Stimulated activated CD4-positive, alpha-beta T cell treated with anti-CD3 and anti-CD28 coated beads, Interleukin-4, amount 100 ng/mL, for 4 hours (primary cell): ENCODE measurements at regions not wholly inside any gene's neighbourhood (a gene's known extent, or its start where the extent isn't known, plus 50 kb on each side); places are given as distances from the start of the nearest gene placed in this dataset.

Source experiments
- DNase-seq, 2 experiments: peaks; one replicate each; pipeline ENCODE4 v3.0.0-alpha.2; 2020

DNA sequence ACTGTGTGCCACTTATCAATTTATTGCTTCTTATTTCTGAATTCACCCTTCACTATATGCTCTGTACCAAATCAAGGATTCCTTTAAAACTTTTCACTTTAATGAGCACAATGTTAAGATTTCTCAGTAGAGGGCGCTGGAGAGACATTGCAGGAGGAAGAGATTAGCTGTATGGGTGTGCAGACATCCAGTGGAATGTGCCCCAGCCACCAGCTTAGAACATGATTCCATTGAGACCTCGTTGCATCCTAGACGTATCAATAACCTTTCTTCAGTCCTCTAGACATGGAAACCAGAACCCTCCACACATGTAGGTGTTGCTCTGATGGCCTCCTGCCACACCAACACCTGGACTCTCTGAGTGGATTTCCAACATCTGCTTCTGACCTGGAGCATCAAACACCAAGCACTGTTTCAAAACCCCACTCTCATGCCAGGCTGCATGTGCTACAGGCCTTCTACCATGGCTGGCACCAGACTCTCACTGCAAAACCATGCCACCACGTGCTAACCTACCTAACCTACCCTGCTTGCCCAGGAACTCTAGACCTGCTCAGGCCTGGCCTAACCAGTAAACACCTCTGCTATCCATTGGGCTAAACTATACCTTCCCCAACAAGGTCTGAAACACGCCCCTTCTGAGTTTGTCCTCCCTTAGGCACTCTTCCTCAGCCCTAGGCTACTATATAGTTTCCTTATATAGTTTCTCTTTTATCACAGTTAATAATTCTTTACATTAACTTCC lies 633.2 kb upstream of the PKDCC start:
- DNase-seq = no peak

DNA sequence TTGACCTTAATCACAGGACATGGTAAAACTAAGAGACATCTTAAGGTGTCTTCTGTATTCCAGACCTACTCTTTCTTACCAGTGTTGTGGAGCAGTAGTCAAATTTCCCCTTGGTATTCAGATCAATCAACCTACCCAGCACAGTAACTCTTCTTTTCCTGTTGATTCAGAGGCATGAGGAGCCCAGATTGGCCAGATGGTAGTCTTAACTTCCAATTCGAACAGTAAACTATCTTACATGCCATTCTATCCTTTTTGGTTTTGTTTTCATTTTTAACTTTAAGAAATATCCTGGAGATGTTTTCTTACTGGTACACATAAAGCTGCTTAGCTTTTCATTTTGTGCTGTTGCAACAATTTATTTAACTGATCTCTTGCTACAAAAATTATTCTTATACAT lies 630.3 kb upstream of the PKDCC start:
- no peak for DNase-seq

- DNase-seq = no peak
These were observed 627.6 kb upstream of the PKDCC start for GRCh38 chr2:41420219-41420618.

GRCh38 chr2:41420872-41421271 lies 626.9 kb upstream of the PKDCC start:
- no peak for DNase-seq

DNA sequence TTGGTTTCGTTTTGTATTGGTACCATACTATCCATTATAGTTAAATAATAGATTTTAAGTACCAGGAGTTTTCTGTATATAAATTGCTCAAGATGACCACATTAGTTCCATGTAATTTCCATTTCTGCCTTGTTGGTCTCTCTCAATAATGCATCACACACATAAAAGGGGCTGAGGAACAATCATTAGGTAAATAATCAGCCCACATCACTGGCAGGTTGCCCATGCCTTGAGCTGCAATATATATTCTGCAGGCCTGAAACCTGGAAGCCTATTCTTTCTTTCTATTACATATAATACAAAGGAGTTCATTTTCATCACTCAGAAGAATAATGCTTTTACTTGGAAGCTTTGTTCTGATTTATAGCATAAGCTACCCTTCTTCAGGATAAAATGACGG lies 616.1 kb upstream of the PKDCC start:
- DNase-seq = no peak

DNA sequence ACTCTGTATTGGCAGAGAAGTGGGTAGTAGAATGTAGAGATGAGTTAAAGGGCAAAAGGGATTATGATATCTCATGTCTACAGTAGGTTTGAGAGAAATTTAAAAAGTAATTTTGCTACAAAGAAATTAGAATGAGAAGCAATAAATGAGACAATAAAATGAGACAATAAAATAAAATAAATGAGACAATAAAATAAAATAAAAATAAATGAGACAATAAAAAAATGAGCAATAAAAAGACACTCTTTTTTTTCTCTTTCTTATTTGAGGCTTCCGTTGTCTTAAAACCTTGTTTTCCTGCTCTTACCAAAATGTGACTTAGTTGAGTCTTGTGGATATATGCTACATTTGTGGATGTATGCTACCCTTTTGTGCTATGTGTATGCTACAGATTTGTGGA lies 615.4 kb upstream of the PKDCC start:
- no peak for DNase-seq

DNA sequence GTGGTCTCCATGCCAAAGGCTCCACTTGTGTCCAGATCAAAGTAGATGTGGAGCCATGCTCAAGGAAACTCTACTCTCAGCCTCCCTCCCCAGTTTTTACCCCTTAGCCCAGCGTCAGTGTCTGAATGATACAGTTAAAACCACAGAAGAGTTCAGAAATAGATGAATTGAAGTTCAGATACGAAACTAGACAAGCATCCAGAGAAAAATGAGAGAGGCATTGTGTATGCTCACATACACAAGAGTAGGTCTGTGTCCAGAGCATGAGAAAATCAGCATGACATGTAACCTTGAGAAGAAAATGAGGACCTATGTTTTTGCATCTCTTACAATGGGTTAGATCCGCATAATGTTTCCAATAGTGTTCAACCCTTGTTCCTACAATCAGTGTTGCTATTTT lies 612.8 kb upstream of the PKDCC start:
- no peak for DNase-seq

DNA sequence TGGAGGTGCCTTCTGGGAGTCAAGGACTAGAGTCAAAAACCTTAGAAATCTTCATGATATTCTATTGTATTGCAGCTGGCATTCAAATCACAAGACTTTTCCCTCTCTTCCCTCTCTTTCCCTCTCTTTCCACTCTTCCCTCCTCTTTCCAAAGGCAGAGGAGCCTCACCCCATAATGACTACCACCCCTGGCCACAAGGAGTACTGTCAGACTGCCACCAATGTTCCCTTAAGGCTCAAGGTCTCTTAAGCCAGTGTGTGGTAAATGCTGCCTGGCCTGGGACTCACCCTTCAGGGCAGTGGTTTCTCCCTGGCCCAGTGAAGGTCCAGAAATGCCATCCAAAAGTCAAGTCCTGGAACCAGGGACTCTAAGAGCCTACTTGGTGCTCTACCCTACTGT lies 605.9 kb upstream of the PKDCC start:
- DNase-seq = no peak

GRCh38 chr2:41445865-41446264 lies 602.0 kb upstream of the PKDCC start:
- no peak for DNase-seq

DNA sequence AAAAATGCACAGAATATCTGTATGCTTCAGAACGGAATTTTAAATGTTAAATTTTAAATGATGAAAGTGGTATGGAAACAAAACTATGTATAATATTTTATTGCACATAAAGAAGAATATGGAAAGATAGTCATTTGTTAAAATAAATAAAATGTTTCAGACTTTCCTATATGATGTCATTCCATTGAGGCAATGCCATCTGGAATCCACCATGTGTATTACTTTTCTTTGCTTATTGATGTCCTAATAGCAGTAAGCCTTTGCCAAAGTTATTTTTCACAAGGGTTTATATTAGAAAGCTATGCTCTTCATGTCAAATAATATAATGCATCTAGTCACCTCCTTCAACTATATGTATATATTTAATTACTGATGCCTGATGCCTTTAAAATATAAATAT lies 601.6 kb upstream of the PKDCC start:
- no peak for DNase-seq

DNA sequence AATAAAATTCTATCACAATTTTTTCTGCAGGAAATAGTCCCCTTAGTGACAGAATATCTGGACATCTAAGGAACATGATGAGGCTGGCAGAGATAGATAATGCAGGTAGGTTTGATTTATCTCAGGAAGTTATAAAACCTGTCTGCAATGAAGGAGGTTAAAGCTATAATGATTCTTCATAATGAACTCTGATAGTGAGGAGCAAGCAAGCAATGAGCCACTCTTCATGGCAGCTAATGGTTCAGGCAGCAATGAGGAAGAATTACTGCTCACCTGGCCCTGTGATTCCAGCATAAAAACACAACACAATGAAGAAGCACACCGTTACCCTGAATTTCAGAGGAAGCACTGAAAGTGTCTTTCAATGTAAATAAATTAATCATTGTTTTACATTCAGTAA lies 599.6 kb upstream of the PKDCC start:
- no peak for DNase-seq

DNA sequence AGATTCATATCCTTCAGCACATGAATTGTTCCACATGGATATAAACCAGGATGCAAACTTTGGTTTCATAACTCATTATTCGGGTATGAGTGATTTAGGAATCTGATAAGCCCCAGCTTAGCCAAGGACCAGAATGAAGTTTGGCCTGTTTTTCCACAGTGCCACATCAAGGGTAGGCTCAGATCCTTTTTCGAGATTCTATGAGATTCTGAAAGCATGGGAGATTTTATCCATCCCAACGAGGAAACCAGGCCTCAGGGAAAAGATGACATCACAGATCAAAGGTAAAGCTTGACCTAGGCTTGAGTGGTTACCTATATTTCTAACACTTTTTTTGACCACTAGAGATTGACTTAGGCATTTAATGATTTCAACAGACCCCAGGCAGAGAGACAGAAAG lies 590.8 kb upstream of the PKDCC start:
- no peak for DNase-seq

DNA sequence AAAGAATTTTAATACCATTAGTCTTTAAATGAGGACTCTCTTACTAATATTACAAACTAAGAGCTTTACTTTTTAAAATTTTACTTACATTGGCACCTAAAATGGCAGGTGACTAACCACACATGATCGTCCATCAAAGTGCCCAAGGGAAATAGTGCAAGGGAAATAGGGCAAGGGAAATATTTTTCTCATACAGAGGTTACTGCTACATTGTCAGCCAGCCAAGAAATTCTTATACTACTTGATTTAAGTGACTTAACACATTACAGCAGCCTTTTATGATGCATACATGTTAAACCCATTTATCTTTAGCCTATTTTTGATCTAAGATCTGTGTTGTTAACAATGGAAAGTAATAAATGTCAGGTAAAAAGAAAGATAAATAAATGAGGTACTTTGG lies 587.2 kb upstream of the PKDCC start:
- no peak for DNase-seq

DNA sequence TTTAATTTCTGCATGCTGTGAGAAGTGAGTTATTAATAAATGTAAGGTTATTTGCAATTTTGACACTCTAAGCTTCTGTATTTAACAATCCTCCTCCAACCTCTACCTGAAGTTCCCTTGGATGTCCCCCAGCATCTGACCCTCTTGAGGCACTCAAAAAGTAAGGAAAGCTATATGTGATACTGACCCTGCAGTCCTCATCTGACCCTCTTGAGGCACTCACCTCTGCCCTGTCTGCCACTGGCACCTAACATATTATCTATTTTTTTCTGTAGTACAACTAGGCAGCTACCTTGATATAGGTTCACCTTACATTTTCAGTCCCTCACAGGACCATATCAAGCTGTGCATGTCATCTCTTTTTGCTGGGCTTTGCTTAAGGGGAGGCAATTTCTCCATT lies 583.4 kb upstream of the PKDCC start:
- DNase-seq = no peak

DNA sequence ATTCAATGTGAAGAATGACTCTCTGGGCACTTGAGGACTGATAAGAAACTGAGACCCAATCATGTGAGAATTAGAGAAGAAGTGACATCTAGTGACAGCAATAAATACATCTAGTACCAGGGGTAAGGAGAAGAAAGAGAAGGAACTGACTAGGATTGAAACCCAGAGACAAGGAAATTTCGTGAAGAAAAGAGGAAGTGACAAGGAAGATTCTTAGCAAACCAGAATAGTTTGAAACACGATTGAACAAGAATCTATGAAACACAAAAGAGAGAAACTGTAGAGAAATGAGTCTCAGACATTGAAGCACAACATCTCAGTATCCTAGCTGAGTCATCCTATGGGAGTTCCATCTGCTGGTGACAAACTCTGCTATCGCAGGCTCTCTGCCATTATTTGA lies 571.9 kb upstream of the PKDCC start:
- DNase-seq = no peak

GRCh38 chr2:41482659-41483058 lies 565.2 kb upstream of the PKDCC start:
- no peak for DNase-seq

- no peak for DNase-seq
These were observed 564.6 kb upstream of the PKDCC start for GRCh38 chr2:41483226-41483625.

- no peak for DNase-seq
These were observed 563.6 kb upstream of the PKDCC start for GRCh38 chr2:41483982-41484857.

DNA sequence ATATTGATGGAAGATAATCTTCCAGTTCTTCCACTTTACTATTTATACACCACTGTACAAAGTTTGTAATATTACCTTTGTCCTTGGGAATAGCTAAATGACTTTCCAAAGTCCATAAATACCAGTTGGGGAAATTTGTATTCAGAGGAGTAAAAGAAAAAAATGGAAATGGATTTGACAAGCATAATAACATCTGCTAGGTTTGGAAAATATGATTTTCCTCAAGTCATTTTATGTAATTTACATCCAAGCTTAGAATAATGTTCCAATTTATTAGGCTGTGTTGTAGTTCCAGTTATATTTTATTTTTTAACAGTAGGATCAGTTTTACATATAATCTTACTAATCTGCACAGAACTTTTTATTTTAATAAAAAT lies 563.0 kb upstream of the PKDCC start:
- DNase-seq = no peak

- DNase-seq = no peak
These were observed 560.9 kb upstream of the PKDCC start for GRCh38 chr2:41486948-41487347.

GRCh38 chr2:41488888-41489287 lies 558.9 kb upstream of the PKDCC start:
- DNase-seq = no peak

DNA sequence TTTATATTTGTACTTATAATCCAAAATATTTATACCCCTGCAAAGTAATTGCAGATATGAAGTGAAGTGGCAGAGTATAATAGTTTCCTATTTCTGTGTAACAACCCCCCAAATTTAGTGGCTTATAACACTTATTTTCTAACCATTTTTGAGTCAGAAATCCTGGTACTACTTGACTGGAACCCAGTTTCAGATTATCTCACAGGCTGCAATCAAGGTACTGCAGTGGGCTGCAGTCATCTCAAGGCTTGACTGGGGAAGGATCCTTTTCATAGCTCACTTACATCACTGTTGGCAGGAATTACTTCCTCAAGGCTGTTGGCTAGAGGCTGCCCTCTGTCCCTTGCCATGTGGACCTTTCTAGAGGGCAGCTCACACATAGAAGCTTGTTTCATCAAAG lies 558.2 kb upstream of the PKDCC start:
- DNase-seq = no peak

GRCh38 chr2:41495050-41495449 lies 552.8 kb upstream of the PKDCC start:
- DNase-seq = no peak

GRCh38 chr2:41496908-41497307 lies 550.9 kb upstream of the PKDCC start:
- no peak for DNase-seq

GRCh38 chr2:41498781-41499180 lies 549.0 kb upstream of the PKDCC start:
- DNase-seq = no peak
